ENCODE measurements at regions not wholly inside any gene's neighbourhood (a gene's known extent, or its start where the extent isn't known, plus 50 kb on each side); places are given as distances from the start of the nearest gene placed in this dataset.

GRCh38 chr1:102742426-102742825, 365.9 kb downstream of the COL11A1 start:
- SMC1A ChIA-PET (ENCODE audit: uncharacterized antibody, unreplicated experiment), result interaction anchor here (0.8 kb wide), 1 partner anchor 13 kb away, joined by 3 read pairs; no protein-coding TSS in a partner anchor
- H3K4me3 ChIP-seq, result no peak overlapping the region
- no peaks in the 10 kb centered on the region for H3K36me3 ChIP-seq (ENCODE audit: control insufficient read depth in 2 of 2, insufficient read depth in 2 of 2, low read length in 1 of 2)
- CTCF ChIA-PET, result no interaction called here
- no peak overlapping the region for H2AFZ ChIP-seq (ENCODE audit: control insufficient read depth, low read depth, low read length)
- no TSS peak for BruUV-seq (replicated peaks)
- no peaks in the 10 kb centered on the region for H3K79me2 ChIP-seq (ENCODE audit: control insufficient read depth, insufficient read depth, low read length)
- H3K9ac ChIP-seq (ENCODE audit: control insufficient read depth, insufficient read depth, low read length), result no peak overlapping the region
- TF ChIP-seq SMARCA5 (IDR thresholded peaks at IDR 0.05), result no peak
- no peak for TF ChIP-seq RUNX3 (IDR thresholded peaks at IDR 0.05; ENCODE audit: low read length)
- no peak for TF ChIP-seq FOXK2 (IDR thresholded peaks at IDR 0.05)
- no peak for TF ChIP-seq SIN3A (IDR thresholded peaks at IDR 0.05; ENCODE audit: low read depth, low read length)
- no peak for TF ChIP-seq ZZZ3 (IDR thresholded peaks at IDR 0.05; ENCODE audit: control insufficient read depth, insufficient read length, low read depth)
- TF ChIP-seq POLR2A (IDR thresholded peaks at IDR 0.05; ENCODE audit: low read depth, low read length), result no peak
- no peak for TF ChIP-seq STAT3 (IDR thresholded peaks at IDR 0.05; ENCODE audit: low read depth, low read length)
- TF ChIP-seq LARP7 (IDR thresholded peaks at IDR 0.05), result no peak
- ATAC-seq (no peak), DNase-seq (ENCODE audit: low read depth, low spot score) (no peak), FAIRE-seq (no peak)
- H3K27ac ChIP-seq (ENCODE audit: control insufficient read depth, insufficient read depth), result no peak overlapping the region
- in situ Hi-C loops (cut with MboI) (no loop called here), intact Hi-C loops (cut with micrococcal nuclease; ENCODE audit: unreplicated experiment) (no loop called here)
- no peaks in the 10 kb centered on the region for H4K20me1 ChIP-seq (ENCODE audit: control insufficient read depth, insufficient read depth)
- H3K4me2 ChIP-seq (ENCODE audit: control insufficient read depth, insufficient read depth), result no peak overlapping the region
- POLR2A ChIA-PET, result no interaction called here
- RAD21 ChIA-PET (ENCODE audit: unreplicated experiment), result no interaction called here
- 34% methylated on average over 2 of the region's 2 CpGs for WGBS (ENCODE audit: insufficient coverage, insufficient replicate concordance, low lambda C conversion rate, missing lambda C conversion rate)
- H3K4me1 ChIP-seq (ENCODE audit: control insufficient read depth, insufficient read depth, low read length), result no peaks in the 10 kb centered on the region
- no peaks in the 10 kb centered on the region for H3K27me3 ChIP-seq (replicated peaks in 1 of 2; ENCODE audit: control insufficient read depth in 2 of 2, insufficient read depth in 2 of 2, low read length in 1 of 2)
- H3K9me3 ChIP-seq (replicated peaks; ENCODE audit: control insufficient read depth, insufficient read depth, low read length), result no peaks in the 10 kb centered on the region

DNA sequence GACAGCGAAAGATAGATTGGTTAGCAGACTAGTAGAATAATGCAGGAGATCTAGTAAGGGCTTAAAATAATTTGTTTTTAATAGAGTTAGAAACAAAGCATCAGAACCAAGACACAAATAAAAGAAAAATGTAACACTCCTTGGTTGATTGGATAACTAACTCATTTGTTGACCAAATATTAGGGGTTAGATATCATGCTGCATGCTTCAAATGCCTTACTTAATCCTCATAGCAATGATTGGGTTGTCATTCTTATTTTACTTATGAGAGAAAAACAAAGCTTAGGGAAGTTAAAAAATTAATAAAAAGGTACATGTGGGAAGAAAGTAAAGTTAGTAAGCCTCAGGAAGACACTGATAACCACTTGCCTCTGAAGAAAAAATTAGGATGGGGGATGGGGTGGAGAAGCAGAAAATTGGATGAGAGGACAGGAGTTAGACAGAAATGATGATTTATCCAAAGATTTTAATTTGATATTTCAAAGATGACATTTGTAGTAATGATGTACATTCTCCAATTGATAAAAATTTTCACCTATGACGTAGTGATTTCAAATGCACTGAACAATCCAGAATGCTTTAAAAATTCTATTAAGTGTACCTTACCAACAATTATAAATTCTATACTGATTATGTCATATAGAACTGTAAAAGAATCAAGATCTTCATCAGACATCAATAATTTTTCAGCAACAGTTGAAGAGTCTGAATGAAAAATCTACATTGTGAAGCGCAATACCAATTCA, 374.7 kb downstream of the COL11A1 start:
- Histone ChIP-seq H3K4me3 (no peak overlapping the region), H3K27me3 (replicated peaks in 1 of 2; ENCODE audit: control insufficient read depth in 2 of 2, insufficient read depth in 2 of 2, low read length in 1 of 2) (no peaks in the 10 kb centered on the region), H3K79me2 (ENCODE audit: control insufficient read depth, insufficient read depth, low read length) (no peaks in the 10 kb centered on the region), H4K20me1 (ENCODE audit: control insufficient read depth, insufficient read depth) (no peaks in the 10 kb centered on the region), H2AFZ (ENCODE audit: control insufficient read depth, low read depth, low read length) (no peak overlapping the region), H3K9ac (ENCODE audit: control insufficient read depth, insufficient read depth, low read length) (no peak overlapping the region), H3K9me3 (replicated peaks; ENCODE audit: control insufficient read depth, insufficient read depth, low read length) (no peaks in the 10 kb centered on the region), H3K4me1 (ENCODE audit: control insufficient read depth, insufficient read depth, low read length) (no peaks in the 10 kb centered on the region), H3K36me3 (ENCODE audit: control insufficient read depth in 2 of 2, insufficient read depth in 2 of 2, low read length in 1 of 2) (no peaks in the 10 kb centered on the region), H3K27ac (ENCODE audit: control insufficient read depth, insufficient read depth) (no peak overlapping the region), H3K4me2 (ENCODE audit: control insufficient read depth, insufficient read depth) (no peak overlapping the region)
- ChIA-PET CTCF (interaction anchor here (0.6 kb wide), 1 partner anchor 1445 kb away, joined by 3 read pairs; no protein-coding TSS in a partner anchor), SMC1A (ENCODE audit: uncharacterized antibody, unreplicated experiment) (no interaction called here), RAD21 (ENCODE audit: unreplicated experiment) (no interaction called here), POLR2A (no interaction called here)
- 9% methylated on average over 3 of the region's 3 CpGs for WGBS (ENCODE audit: insufficient coverage, insufficient replicate concordance, low lambda C conversion rate, missing lambda C conversion rate)
- intact Hi-C loops (cut with micrococcal nuclease; ENCODE audit: unreplicated experiment) (no loop called here), in situ Hi-C loops (cut with MboI) (no loop called here)
- ATAC-seq, result no peak
- no peak for DNase-seq (ENCODE audit: low read depth, low spot score)
- BruUV-seq (replicated peaks), result no TSS peak
- FAIRE-seq, result no peak
- TF ChIP-seq TCF3 (IDR thresholded peaks at IDR 0.05; ENCODE audit: borderline replicate concordance, insufficient read depth, low read depth, low read length) (no peak), NBN (IDR thresholded peaks at IDR 0.05) (no peak), EZH2 (IDR thresholded peaks at IDR 0.05; ENCODE audit: borderline replicate concordance, control insufficient read depth, low read depth, low read length) (no peak), SIN3A (IDR thresholded peaks at IDR 0.05; ENCODE audit: low read depth, low read length) (no peak), RB1 (IDR thresholded peaks at IDR 0.05; ENCODE audit: borderline replicate concordance) (no peak), ELK1 (IDR thresholded peaks at IDR 0.05; ENCODE audit: low read depth, low read length) (no peak), HDGF (IDR thresholded peaks at IDR 0.05) (no peak)
